SHP77 (cell line): ENCODE measurements at regions not wholly inside any gene's neighbourhood (a gene's known extent, or its start where the extent isn't known, plus 50 kb on each side); places are given as distances from the start of the nearest gene placed in this dataset.
"Not testable (repeated sequence)": the region's sequence is repeated elsewhere in the genome, so short reads cannot be mapped to it uniquely, and the experiment has no call there.

Experiments
- DNase-seq, 2 experiments: peaks; one replicate each; lab custom pipeline; 2025; lab: John Stamatoyannopoulos, UW

DNA sequence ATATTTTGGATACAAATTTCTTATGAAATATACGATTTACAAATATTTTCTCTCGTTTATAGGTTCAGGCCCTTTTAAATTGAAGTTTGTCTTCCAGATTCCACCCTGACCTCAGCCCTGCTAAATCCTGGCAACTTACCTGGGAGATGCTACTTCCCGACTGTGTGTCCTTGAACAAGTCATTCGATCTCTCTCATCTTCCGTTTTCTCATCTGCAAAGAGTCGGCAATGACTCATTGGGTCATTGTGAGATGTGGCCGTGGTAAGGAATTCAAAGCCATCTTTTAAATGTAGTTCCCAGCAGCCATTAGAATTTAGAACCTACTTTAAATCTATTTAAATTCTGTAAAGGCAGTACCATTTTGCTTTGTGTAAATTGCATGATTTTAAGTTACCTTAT is 72.5 kb downstream of the LHX2 start:
- DNase-seq, result no peak

DNA sequence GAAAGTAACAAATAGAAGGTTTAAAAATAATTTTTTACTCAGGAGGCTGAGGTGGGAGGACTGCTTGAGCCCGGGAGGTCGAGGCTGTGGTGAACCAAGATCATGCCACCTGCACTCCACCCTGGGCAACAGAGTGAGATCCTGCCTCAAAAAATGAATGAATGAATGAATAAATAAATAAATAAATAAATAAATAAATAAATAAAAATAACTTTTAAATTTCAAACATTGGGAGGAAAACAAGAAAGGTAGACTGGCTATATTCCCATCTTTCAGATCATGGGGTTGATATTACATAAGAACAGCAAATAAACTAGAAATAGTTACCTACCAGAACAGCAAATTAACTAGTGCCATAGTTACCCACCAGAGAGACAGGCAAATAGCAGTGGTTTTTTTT is 75.7 kb downstream of the LHX2 start:
- no peak for DNase-seq

GRCh38 chr9:124088476-124088837 is 76.9 kb downstream of the LHX2 start:
- no peak for DNase-seq

- not testable (repeated sequence) for DNase-seq
These were observed 78.3 kb downstream of the LHX2 start for GRCh38 chr9:124089631-124090488.

DNA sequence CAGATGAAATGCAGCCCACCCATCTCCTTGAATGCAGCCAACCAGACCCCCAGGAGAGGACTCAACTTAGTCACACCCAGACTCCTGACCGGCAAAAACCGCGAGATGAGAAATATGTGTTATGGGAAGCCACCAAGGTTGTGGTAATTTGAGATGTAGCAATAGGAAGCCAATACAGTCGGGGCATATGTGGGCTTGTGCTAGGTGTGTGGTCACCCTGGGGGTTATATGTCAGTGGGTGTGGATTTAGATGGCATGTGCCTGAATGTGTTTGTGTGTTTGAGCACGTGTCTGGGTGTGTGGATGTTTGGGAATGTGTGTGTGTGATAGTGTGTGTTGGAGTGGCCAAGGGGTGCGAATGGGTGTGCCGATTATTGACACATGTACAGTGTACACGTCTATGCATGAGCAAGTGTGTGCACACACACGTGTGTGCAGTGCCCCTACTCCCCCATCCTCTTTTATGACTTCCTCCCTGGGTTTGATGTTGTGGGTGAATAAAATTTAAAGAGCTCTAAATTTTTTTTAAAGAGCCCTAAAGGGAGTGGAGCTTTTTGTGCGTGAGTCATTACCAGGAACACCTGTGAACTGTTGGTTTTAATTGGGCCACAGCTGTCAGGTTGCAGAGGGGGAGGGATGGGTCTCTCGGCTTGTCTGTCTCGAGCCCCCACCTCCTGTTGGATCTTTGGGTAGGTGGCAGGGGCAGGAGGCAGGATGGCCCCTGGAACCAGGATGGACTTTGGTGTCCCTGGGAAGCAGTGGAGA is 86.8 kb downstream of the LHX2 start:
- DNase-seq, result no peak

DNA sequence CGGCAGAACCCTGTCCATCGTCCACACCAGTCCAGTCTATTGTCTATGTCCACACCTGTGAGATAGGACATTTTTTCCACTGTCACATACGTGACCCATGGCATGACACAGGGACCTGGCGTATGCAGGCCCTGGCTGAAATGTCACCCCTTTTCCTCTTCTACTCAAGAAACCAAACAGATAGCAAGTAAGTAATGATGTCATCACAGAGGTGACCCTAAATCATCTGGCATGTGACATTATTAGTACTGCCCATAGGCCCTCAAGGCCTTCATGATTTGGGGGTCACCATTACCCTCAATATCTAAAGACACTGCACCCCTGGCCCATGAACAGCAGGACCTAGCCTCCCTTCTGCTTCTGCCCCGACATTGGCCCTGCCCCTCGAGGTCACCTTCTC is 88.3 kb downstream of the LHX2 start:
- DNase-seq, result no peak

GRCh38 chr9:124101215-124101968 is 89.8 kb downstream of the LHX2 start:
- DNase-seq, result no peak

- DNase-seq, result no peak
These were observed 90.4 kb downstream of the LHX2 start for GRCh38 chr9:124101969-124102345.

DNA sequence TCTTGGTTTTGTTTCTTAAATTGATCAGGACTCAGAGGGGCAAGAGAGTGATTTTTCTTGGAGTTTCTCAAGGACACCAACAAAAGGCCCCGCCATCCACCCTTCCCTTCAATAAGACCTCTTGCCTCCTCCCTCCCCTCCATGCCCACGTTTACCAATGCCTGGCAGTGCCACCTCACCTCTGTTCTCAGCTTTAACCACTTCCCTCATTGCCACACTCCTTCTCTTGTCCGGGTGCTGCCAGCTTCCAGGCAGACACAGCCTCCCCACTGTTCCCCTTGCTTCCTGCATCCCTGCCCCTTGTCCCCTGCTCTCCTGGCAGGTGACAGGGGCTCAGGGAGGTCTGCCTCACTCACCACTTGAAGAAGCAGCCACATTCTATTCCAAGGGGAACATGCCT is 90.8 kb downstream of the LHX2 start:
- no peak for DNase-seq

- no peak for DNase-seq
These were observed 93.7 kb downstream of the LHX2 start for GRCh38 chr9:124105266-124105665.

- DNase-seq, result peak; percentile 80 to 93
These were observed 96.6 kb downstream of the LHX2 start for GRCh38 chr9:124108216-124108615.

DNA sequence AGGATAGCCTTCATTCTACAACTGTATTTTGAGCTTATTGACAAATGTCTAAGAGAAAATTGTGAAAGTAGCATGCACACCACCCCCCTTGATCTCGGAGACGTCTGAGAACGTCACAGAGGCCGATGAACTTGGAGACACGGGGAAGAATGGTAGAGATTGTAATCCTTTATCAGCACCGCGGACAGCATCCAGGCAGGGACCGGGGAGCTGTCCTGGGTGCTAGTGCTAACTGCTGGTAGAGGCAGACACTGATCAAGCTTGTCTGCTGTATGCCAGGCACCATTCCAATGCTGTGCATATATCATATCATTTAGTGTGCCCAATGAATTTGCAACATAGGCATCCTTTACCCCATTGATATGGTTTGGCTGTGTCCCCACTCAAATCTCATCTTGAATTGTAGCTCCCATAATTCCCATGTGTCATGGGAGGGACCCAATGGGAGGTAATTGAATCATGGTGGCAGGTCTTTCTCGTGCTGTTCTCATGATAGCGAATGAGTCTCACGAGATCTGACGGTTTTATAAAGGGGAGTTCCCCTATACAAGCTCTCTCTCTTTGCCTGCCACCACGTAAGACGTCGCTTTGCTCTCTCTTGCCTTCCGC is 98.8 kb downstream of the LHX2 start:
- no peak for DNase-seq

GRCh38 chr9:124116683-124117363 is 105.3 kb downstream of the LHX2 start:
- no peak for DNase-seq

GRCh38 chr9:124118894-124119293 is 107.3 kb downstream of the LHX2 start:
- DNase-seq, result no peak

GRCh38 chr9:124120272-124120671 is 108.7 kb downstream of the LHX2 start:
- DNase-seq, result no peak

GRCh38 chr9:124121725-124122124 is 110.2 kb downstream of the LHX2 start:
- DNase-seq, result no peak

DNA sequence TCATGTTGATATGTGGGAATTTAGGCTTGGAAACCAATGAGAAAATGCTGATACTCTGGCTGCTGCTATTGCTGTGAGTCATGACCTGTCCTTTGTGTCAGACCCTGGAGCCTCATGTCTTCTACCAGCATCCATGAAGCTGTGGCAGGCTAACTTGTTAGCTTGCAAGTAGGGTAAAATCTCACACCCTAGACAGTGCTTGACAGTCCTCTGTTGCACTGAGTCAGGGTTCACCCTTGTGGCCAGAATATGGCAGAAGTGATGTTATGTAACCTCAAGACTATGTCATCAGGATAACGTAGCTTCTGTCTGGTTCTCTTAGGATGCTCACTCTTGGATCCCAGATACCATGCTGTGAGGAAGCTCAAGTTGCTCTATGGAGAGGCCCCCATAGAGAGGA is 110.8 kb downstream of the LHX2 start:
- DNase-seq, result no peak

DNA sequence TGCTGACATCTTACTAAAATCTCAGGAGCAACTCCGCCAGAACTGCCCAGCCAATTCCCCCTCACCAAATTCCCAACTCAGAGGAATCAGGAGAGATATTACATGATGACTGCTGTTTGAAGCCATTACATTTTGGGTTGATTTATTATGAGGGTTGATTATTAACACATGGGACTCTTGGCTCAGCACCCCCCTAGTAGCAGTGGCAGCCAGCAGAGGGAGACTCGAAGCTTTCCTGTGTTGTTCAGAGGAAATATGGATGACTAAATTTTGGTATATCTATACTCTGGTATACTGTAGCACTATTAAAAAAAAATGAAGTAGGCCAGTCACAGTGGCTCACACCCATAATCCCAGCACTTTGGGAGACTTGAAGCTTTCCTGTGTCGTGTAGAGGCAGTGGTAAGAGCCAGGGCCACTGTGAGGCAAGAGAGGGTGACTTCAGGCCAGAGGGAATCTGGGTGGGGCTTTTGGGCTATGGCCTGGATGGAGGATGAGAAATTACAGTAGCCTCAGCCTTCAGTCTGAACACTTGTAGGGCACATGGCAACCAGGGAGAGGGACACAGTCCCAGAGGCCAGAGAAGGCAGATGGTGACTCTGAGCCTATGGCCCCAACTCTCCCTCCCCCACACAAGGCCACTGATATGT is 111.4 kb downstream of the LHX2 start:
- DNase-seq, result no peak

DNA sequence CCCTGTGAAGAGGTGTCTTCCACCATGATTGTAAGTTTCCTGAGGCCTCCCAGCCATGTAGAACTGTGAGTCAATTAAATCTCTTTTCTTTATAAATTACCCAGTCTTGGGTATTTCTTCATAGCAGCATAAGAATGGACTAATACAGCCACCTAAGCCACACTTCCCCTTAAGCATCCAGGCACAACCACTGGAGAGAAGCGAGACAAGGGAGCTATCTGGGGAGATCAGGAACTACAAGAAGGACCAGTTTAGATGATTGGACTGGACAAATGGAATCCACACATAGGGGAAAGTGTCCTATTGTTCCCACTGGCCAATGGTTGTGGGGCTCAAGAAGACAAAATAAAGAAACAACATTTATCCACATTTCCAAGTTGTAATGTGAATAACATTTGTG is 112.1 kb downstream of the LHX2 start:
- not testable (repeated sequence) for DNase-seq

DNA sequence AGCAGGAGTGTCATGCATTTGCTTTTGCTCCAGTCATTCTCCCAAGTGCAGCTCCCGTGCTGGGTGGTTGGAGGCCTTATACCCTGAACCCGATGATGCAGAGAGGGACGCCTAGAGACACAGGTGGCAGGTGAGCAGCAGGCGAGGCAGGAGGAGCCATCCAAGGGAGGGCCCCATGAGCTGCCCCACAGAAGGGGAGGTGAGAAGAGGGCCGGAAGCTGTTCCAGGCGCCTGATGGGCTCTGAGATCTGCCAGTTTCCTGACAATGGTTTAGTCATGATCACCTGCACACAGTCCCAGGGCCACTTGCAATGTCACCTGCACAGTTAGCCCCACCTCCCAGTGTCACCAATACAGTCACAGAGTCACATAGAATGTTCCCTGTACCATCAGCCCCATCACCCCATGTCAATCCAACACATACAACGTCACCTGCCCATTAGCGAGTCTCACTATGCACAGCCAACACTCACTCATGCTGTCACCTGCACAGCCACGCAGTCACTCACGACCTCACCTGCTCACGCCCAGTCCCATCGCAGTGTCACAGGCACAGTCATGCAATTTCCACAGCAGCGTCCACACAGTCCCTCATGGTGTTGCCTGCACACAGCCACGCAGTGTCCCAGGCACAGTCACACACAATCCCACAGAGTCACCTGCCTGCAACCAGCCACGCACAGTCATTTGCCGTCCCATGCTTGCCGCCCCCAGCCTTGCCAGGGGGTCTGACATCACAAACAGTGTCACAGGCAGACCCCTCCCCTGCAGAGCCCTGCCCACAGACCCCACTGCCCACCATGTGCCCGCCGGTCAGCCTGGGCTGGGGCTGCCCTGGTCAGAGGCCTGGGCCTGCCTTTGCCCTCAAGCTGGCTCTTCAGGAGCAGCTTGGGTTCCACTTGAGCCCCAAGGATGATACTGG is 113.4 kb downstream of the LHX2 start:
- no peak for DNase-seq
